ENCODE measurements at regions not wholly inside any gene's neighbourhood (a gene's known extent, or its start where the extent isn't known, plus 50 kb on each side); places are given as distances from the start of the nearest gene placed in this dataset.

DNA sequence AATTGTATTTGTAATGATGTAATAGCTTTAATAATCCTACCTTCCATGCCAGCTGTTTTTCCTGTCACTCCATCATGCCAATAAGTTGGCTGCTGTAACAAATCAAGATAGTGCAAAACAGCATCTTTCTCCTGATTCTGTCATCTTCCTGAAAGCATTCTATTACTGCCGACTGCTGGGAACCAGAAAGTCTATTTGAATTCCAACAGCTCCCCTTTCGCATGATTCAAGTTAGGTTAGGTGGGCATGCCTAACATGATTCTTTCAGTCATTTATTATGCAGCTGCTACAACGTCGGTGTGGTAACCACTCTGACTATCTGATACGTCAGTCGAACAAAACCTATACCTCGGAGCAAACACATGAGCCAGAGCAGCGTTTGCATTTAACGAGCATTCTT lies 127.9 kb upstream of the DMD start:
- TF ChIP-seq CTCF (IDR thresholded peaks at IDR 0.05) (no peak), POLR2A (IDR thresholded peaks at IDR 0.05) (no peak), POLR2AphosphoS5 (IDR thresholded peaks at IDR 0.05) (no peak), EP300 (IDR thresholded peaks at IDR 0.05; ENCODE audit: low read depth) (no peak)

Measured in transverse colon (tissue), 4 donors.